HG03520 (cell line): ENCODE measurements at regions not wholly inside any gene's neighbourhood (a gene's known extent, or its start where the extent isn't known, plus 50 kb on each side); places are given as distances from the start of the nearest gene placed in this dataset.
"Not testable (repeated sequence)": the region's sequence is repeated elsewhere in the genome, so short reads cannot be mapped to it uniquely, and the experiment has no call there.

ENCODE experiments used
- ATAC-seq: cut with Tn5 transposase; IDR thresholded peaks from one replicate; pipeline ENCODE4 v1.9.1; 2021; ENCODE audit warnings: mild to moderate bottlenecking, moderate library complexity; ENCODE audit not compliant: unreplicated experiment

DNA sequence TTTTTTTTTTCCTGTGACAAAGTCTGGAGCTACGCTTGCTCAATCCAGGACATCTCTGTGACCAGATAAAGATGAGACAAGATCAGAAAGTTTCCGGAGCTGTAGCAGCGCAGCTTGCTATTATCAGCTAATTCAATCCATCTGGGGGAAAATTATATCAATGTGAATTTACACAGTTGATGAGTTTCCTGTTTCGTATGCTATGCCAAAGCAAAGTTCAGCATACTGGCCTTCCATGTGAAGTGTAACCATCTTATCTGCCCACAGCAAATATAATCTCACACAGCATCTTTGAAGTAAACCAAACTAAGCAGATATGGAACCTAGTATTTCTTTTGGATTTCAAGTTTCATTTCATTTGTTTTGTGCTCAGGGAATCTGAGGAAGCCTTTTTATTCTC, 1767.7 kb downstream of the EFNA5 start:
- ATAC-seq, result no peak

GRCh38 chr5:105899726-105900125, 1771.0 kb downstream of the EFNA5 start:
- ATAC-seq, result no peak

GRCh38 chr5:105898183-105898582, 1772.6 kb downstream of the EFNA5 start:
- no peak for ATAC-seq

- no peak for ATAC-seq
These were observed 1785.5 kb downstream of the EFNA5 start for GRCh38 chr5:105885266-105885665.

DNA sequence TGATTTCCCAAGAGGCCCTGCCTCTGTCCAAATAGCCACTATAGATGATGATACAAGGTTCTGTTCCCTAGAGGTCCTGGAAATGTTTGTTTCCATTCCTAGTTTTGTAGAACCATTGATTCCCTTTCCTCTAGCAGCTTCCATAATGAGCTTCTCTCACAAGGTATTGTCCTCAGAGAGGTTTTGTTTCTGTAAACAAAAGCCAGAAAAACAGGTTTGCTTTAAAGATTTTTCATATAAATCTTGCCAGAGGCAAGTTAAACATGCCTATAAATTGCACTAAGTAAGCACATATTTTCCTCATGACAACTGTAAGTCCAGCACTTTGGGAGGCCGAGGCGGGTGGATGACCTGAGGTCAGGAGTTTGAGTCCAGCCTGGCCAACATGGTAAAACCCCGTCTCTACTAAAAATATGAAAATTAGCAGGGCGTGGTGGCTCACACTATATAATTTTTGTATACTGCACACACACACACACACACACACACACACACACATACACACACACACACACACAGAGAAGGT, 1787.7 kb downstream of the EFNA5 start:
- no peak for ATAC-seq

DNA sequence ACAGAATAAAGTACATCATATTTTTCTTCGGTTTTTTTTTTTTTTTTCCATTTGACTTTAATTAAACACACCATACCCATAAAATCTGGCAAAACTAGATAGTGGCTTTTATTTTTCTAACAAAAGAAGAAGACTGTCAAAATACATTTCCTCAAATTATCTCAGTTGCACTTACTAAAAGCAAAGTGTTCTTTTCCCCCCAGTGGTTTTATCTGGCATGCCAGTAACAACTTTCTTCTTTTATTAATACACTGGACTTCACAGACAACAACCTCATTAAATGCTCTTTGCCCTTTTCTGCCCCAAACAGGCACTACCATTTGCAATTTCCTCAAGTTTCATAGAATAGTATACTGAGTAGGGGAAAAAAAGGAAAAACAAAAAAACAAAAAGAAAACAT, 1792.3 kb downstream of the EFNA5 start:
- no peak for ATAC-seq

- ATAC-seq, result no peak
These were observed 1793.1 kb downstream of the EFNA5 start for GRCh38 chr5:105877592-105877991.

DNA sequence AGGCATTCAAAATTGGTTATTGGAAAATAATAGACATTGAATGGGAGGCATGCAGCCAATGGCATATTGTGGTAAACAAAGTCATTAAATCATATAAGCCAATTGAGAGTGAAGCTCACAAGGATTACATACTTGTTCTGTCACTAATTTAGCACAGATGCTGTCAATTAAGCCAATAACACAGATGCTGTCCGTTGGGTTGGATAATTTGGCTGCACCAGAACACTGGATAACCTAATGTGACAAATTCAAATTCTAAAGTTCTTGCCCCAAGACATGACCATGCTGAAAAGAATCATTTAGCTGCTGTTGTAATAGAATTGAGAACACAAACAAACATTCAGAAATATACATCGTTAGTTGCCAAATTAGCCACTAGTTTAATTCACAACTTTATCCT, 1796.4 kb downstream of the EFNA5 start:
- ATAC-seq, result no peak

DNA sequence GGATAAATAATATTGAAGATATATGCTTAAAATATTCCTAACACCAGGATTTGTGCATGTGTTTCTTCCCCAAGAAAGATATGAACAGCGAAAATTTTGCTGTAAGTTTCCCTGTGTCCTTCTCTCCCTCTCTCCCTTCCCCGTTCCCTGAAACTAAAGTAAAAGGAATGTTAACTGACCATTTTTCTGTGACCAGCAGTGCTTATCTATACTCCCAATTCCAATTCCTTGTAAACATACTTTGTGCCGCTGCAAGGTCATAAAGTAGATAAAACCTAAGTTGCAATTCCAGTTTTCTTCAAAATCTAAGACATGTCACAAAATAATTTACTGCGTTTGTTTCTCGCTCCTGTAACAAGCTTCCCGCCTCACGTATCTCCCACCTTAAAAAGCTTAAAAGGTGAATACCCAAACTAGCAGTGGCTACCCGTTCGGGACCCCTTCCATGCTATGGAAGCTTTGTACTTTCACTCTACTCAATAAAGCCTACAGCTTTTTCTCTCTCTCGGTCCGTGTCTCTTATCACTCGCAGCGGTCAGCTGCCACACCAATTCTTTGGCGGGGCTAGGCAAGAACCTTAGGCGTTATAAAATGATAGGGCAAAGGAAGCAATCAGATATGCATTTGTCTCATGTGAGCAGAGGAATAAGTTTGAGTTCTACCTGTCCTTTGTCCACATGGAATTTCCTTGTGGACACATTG, 1798.0 kb downstream of the EFNA5 start:
- ATAC-seq, result no peak

GRCh38 chr5:105868038-105868780, 1802.5 kb downstream of the EFNA5 start:
- no peak for ATAC-seq

GRCh38 chr5:105865834-105866233, 1804.9 kb downstream of the EFNA5 start:
- no peak for ATAC-seq

DNA sequence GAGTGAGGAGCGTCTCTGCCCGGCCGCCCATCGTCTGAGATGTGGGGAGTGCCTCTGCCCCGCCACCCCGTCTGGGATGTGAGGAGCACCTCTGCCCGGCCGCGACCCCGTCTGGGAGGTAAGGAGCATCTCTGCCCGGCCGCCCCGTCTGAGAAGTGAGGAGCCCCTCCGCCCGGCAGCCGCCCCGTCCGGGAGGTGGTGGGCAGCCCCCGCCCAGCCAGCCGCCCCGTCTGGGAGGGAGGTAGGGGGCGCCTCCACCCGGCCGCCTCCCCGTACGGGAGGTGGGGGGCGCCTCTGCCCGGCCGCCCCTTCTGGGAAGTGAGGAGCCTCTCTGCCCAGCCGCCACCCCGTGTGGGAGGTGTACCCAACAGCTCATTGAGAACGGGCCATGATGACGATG, 1811.4 kb downstream of the EFNA5 start:
- ATAC-seq, result not testable (repeated sequence)

DNA sequence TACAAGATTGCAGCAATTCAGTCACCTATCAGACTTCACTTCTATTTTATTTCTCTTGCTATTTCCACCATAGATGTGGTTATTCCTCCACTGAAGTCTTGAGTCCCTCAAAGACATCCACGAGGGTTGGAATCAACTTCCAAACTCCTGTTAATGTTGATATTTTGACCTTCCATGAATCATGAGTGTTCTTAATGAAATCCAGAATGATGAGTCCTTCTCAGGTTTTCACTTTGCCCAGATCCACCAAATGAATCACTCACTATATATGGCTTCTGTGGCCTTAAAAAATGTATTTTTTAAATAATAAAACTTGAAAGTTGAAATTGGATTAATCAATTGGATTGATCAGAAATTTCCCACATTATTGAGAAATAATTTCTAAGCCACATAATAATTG, 1821.0 kb downstream of the EFNA5 start:
- no peak for ATAC-seq

DNA sequence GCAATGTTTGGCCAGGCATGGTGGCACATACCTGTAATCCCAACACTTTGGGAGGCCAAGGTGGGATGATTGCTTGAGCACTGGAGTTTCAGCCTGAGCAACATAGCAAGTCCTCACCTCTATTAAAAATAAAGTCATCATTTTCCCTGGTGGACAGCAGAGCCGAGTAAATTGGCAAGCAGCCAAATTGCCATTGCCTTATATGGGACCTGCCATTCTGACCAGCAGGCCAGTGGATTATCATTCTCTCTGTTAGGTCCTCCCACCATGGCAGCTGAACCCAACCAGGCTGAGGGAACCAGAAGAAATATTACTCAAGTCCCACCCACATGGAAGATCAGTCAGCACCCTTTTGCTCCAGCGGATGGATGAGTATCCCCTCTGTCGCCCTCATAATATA, 1829.9 kb downstream of the EFNA5 start:
- no peak for ATAC-seq

- ATAC-seq, result no peak
These were observed 1833.8 kb downstream of the EFNA5 start for GRCh38 chr5:105836887-105837286.

DNA sequence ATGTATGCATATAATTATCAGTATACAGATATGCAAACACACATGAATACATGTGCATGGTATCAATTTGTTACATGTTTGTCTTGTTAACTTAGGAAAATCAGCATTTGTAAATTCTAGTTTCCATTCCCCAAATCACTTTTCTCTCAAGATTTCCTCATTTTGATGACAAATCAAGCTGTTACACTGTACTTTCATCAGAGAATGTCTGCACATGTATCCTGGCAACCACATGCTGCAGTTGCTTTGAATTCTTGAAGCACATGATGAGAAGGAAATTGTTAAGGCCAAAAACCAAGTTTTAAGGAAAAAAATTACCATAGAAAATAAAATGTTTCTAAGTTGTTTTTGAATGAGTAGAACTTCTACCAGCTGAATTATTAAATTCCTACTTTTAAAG, 1834.5 kb downstream of the EFNA5 start:
- ATAC-seq, result no peak

- ATAC-seq, result no peak
These were observed 1841.9 kb downstream of the EFNA5 start for GRCh38 chr5:105828821-105829220.

GRCh38 chr5:105821800-105822199, 1848.9 kb downstream of the EFNA5 start:
- ATAC-seq, result no peak

- no peak for ATAC-seq
These were observed 1852.8 kb downstream of the EFNA5 start for GRCh38 chr5:105817914-105818313.

- ATAC-seq, result no peak
These were observed 1853.3 kb downstream of the EFNA5 start for GRCh38 chr5:105817416-105817815.

DNA sequence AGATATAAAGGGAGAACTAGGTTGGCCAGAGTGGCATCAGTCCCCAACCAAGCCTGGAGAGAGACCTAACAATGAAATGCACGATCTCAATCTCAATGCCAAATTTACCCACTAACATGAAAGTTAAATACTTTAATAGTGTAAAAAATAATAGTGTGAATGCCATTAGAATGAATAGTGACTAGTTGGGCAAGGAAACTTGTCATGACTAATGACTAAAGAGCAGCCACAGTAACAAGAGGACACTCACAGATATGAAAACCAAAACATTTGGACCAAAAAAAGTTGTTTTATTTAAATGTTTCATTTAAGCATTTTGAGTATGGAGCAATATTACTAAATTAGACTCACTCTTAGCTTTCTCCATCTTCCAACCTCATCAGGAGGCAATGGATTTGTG, 1853.8 kb downstream of the EFNA5 start:
- no peak for ATAC-seq

DNA sequence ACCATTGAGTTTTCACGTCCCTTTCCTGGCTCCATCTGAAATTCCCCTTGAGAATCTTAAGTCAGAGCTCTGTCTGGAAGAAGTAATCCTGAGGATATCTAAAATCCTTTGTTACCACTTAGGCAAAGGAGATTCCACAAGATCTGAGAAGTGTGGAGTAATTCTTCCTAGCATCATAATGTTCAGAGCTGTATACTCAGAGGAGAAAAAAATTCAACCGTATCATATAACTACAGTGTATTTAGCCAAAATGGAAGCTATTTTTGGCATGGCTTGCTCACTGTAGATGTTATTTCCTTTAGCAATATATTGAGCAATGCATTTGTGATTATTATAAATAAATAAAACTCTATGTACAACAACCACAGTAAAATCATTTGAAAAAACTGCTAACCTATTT, 1858.4 kb downstream of the EFNA5 start:
- ATAC-seq, result no peak
